HEK293 (cell line): ENCODE measurements at regions not wholly inside any gene's neighbourhood (a gene's known extent, or its start where the extent isn't known, plus 50 kb on each side); places are given as distances from the start of the nearest gene placed in this dataset.

ENCODE experiments used
- CTCF ChIA-PET: fragments of 350-600 bp; formaldehyde crosslinking; extraction: SDS; loops from one replicate; lab custom pipeline; 2021; ENCODE audit warnings: antibody characterized with exemption; lab: Yijun Ruan, JAX
- POLR2A ChIA-PET: fragments of 300-600 bp; formaldehyde crosslinking; extraction: SDS; loops from one replicate; lab custom pipeline; 2020; ENCODE audit warnings: antibody characterized with exemption, inconsistent platforms; lab: Yijun Ruan, JAX
- H3K27ac ChIP-seq: fragments of 200-500 bp; sonication (Bioruptor generic); 2 replicates; pipeline ENCODE4 v1.5.1; 2014; ENCODE audit warnings: low read depth, low read length, control low read depth, inconsistent platforms; ENCODE audit errors: extremely low read depth
- H3K36me3 ChIP-seq, 2 experiments: fragments of 200-500 bp in 1 of 2; sonication (Bioruptor generic) in 1 of 2; 1 replicate in 1 of 2; 2 replicates in 1 of 2; pipeline ENCODE4 v1.5.1; 2014 to 2017; ENCODE audit warnings: inconsistent platforms in 2 of 2, low read length in 2 of 2; ENCODE audit not compliant: control insufficient read depth in 2 of 2, insufficient read depth in 1 of 2
- H3K4me1 ChIP-seq: fragments of 200-500 bp; sonication (Bioruptor generic); 2 replicates; pipeline ENCODE4 v1.5.1; 2014; ENCODE audit warnings: mild to moderate bottlenecking, low read length, inconsistent platforms; ENCODE audit not compliant: control insufficient read depth, insufficient read depth
- H3K4me3 ChIP-seq: 2 replicates; pipeline ENCODE4 v1.5.1; 2011; ENCODE audit warnings: low read depth, mild to moderate bottlenecking, control low read depth, low read length, moderate library complexity
- H3K9me3 ChIP-seq: fragments of 200-500 bp; sonication (Bioruptor generic); 2 replicates; pipeline ENCODE4 v1.5.1; 2014; ENCODE audit warnings: low read depth, low read length, inconsistent platforms; ENCODE audit not compliant: control insufficient read depth, insufficient read depth
- BCL6B ChIP-seq: fragments of 450-650 bp; formaldehyde crosslinking; IDR thresholded peaks from 2 replicates; pipeline ENCODE4 v1.5.1; 2017; ENCODE audit warnings: missing biosample characterization, missing genetic modification characterization
- SP7 ChIP-seq: fragments of 450-650 bp; formaldehyde crosslinking; IDR thresholded peaks from 2 replicates; pipeline ENCODE4 v1.5.1; 2016; ENCODE audit warnings: missing biosample characterization, missing genetic modification characterization
- TCF7L2 ChIP-seq: IDR thresholded peaks from 2 replicates; pipeline ENCODE4 v1.6.1; 2011; ENCODE audit warnings: low read depth, mild to moderate bottlenecking, inconsistent platforms, low read length, moderate library complexity, borderline replicate concordance
- YY2 ChIP-seq: fragments of 450-650 bp; formaldehyde crosslinking; IDR thresholded peaks from 2 replicates; pipeline ENCODE4 v1.5.1; 2016; ENCODE audit warnings: missing biosample characterization, missing genetic modification characterization
- ZBTB20 ChIP-seq: fragments of 450-650 bp; formaldehyde crosslinking; IDR thresholded peaks from 2 replicates; pipeline ENCODE4 v1.5.1; 2016; ENCODE audit warnings: missing biosample characterization, missing genetic modification characterization
- ZNF169 ChIP-seq: fragments of 450-650 bp; formaldehyde crosslinking; IDR thresholded peaks from 2 replicates; pipeline ENCODE4 v1.5.1; 2016; ENCODE audit warnings: missing biosample characterization, missing genetic modification characterization
- ZNF202 ChIP-seq: fragments of 450-650 bp; formaldehyde crosslinking; IDR thresholded peaks from 2 replicates; pipeline ENCODE4 v1.5.1; 2016; ENCODE audit warnings: missing biosample characterization, missing genetic modification characterization, borderline replicate concordance
- ZNF26 ChIP-seq: fragments of 450-650 bp; formaldehyde crosslinking; IDR thresholded peaks from 2 replicates; pipeline ENCODE4 v1.5.1; 2016; ENCODE audit warnings: missing biosample characterization, missing genetic modification characterization
- ZNF513 ChIP-seq: fragments of 450-650 bp; IDR thresholded peaks from 2 replicates; pipeline ENCODE4 v1.5.1; 2018; ENCODE audit warnings: missing biosample characterization, missing genetic modification characterization
- ZNF558 ChIP-seq: fragments of 450-650 bp; formaldehyde crosslinking; IDR thresholded peaks from 2 replicates; pipeline ENCODE4 v1.5.1; 2016; ENCODE audit warnings: missing biosample characterization, missing genetic modification characterization
- ZNF664 ChIP-seq: fragments of 450-650 bp; formaldehyde crosslinking; IDR thresholded peaks from 2 replicates; pipeline ENCODE4 v1.5.1; 2016; ENCODE audit warnings: missing biosample characterization, missing genetic modification characterization
- ZNF670 ChIP-seq: fragments of 450-650 bp; formaldehyde crosslinking; IDR thresholded peaks from 2 replicates; pipeline ENCODE4 v1.5.1; 2016; ENCODE audit warnings: missing biosample characterization, missing genetic modification characterization, low read depth
- ZNF707 ChIP-seq: fragments of 450-650 bp; formaldehyde crosslinking; IDR thresholded peaks from 2 replicates; pipeline ENCODE4 v1.5.1; 2016; ENCODE audit warnings: missing biosample characterization, missing genetic modification characterization
- ZNF837 ChIP-seq: fragments of 450-650 bp; formaldehyde crosslinking; IDR thresholded peaks from 2 replicates; pipeline ENCODE4 v1.5.1; 2016; ENCODE audit warnings: missing biosample characterization, missing genetic modification characterization
- ZSCAN16 ChIP-seq: fragments of 450-650 bp; formaldehyde crosslinking; IDR thresholded peaks from 2 replicates; pipeline ENCODE4 v1.5.1; 2016; ENCODE audit warnings: missing biosample characterization, missing genetic modification characterization
- ZSCAN23 ChIP-seq: fragments of 450-650 bp; formaldehyde crosslinking; IDR thresholded peaks from 2 replicates; pipeline ENCODE4 v1.5.1; 2016; ENCODE audit warnings: missing biosample characterization, missing genetic modification characterization

GRCh38 chr12:89253488-89253887 lies 98.8 kb downstream of the DUSP6 start:
- H3K4me1 ChIP-seq, result no peaks in the 10 kb centered on the region
- H3K9me3 ChIP-seq, result no peaks in the 10 kb centered on the region
- H3K27ac ChIP-seq, result no peak overlapping the region
- no peak for TF ChIP-seq ZNF670 (tag by site-specific recombination)
- TF ChIP-seq ZNF513 (tag by site-specific recombination), result no peak
- TF ChIP-seq TCF7L2, result no peak
- TF ChIP-seq ZNF202, result no peak
- TF ChIP-seq SP7 (tag by site-specific recombination), result 0 out of 2 replicates have a peak, but pooled peaks have one; percentile 15
- no peak for TF ChIP-seq ZSCAN23 (tag by site-specific recombination)
- no peak for TF ChIP-seq YY2 (tag by site-specific recombination)
- no peak for TF ChIP-seq ZNF558 (tag by site-specific recombination)
- TF ChIP-seq ZNF707 (tag by site-specific recombination), result no peak
- TF ChIP-seq ZNF26, result no peak
- TF ChIP-seq BCL6B (tag by site-specific recombination), result 0 out of 2 replicates have a peak, but pooled peaks have one; percentile 32
- CTCF ChIA-PET, result no interaction called here
- POLR2A ChIA-PET, result no interaction called here
- H3K36me3 ChIP-seq, result no peaks in the 10 kb centered on the region
- H3K4me3 ChIP-seq, result no peak overlapping the region

- POLR2A ChIA-PET, result no interaction called here
- H3K27ac ChIP-seq, result no peak overlapping the region
Measured at GRCh38 chr12:89252284-89252683, 100.0 kb downstream of the DUSP6 start.

GRCh38 chr12:89251342-89252271 lies 100.7 kb downstream of the DUSP6 start:
- Histone ChIP-seq H3K4me1 (0 out of 2 replicates have a peak, but pooled peaks cover 2% of the 10 kb centered on the region), H3K9me3 (no peaks in the 10 kb centered on the region), H3K36me3 (no peaks in the 10 kb centered on the region), H3K4me3 (no peak overlapping the region), H3K27ac (no peak overlapping the region)
- POLR2A ChIA-PET, result no interaction called here
- CTCF ChIA-PET, result no interaction called here
- TF ChIP-seq ZNF169 (no peak), ZNF664 (tag by site-specific recombination) (peak; percentile 83)
- TF ChIP-seq, all 188 proteins: peak for 1

More at GRCh38 chr12:89252284-89252683, 100.0 kb downstream of the DUSP6 start:
- H3K4me1 ChIP-seq, result 0 out of 2 replicates have a peak, but pooled peaks cover 2% of the 10 kb centered on the region
- 0 out of 2 replicates have a peak, but pooled peaks have one; percentile 68 for TF ChIP-seq ZSCAN16 (tag by site-specific recombination)
- peak; percentile 89 for TF ChIP-seq ZBTB20 (tag by site-specific recombination)
- no peak for TF ChIP-seq ZNF837 (tag by site-specific recombination)
- no peak overlapping the region for H3K4me3 ChIP-seq
- H3K36me3 ChIP-seq, result no peaks in the 10 kb centered on the region
- no peaks in the 10 kb centered on the region for H3K9me3 ChIP-seq
- CTCF ChIA-PET, result no interaction called here
